UCSD-AML1 (cell line): ENCODE measurements at regions not wholly inside any gene's neighbourhood (a gene's known extent, or its start where the extent isn't known, plus 50 kb on each side); places are given as distances from the start of the nearest gene placed in this dataset.
"Not testable (repeated sequence)": the region's sequence is repeated elsewhere in the genome, so short reads cannot be mapped to it uniquely, and the experiment has no call there.

ENCODE experiments used
- DNase-seq: peaks from one replicate; lab custom pipeline; 2025; ENCODE audit not compliant: unreplicated experiment; lab: John Stamatoyannopoulos, UW

DNA sequence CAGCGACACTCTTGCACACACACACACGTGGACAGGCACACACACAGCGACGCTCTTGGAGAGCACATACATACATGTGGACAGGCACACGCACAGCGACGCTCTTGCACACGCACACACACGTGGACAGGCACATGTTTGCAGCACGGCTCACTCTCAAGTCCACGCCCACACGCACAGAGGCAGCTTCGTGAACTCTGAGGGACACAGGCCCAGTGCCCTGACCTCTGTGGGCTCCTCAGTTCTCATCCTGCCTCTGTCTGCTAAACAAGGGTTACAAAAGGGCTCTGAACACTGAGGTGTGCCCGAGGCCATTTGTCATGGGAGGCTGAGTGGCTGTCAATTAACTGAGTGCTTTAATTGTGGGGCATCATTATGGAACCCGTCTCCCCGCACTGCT is 558.8 kb upstream of the ADAMTS16 start:
- no peak for DNase-seq

- no peak for DNase-seq
These were observed 555.1 kb upstream of the ADAMTS16 start for GRCh38 chr5:4584982-4585381.

- no peak for DNase-seq
These were observed 526.7 kb upstream of the ADAMTS16 start for GRCh38 chr5:4613440-4613839.

DNA sequence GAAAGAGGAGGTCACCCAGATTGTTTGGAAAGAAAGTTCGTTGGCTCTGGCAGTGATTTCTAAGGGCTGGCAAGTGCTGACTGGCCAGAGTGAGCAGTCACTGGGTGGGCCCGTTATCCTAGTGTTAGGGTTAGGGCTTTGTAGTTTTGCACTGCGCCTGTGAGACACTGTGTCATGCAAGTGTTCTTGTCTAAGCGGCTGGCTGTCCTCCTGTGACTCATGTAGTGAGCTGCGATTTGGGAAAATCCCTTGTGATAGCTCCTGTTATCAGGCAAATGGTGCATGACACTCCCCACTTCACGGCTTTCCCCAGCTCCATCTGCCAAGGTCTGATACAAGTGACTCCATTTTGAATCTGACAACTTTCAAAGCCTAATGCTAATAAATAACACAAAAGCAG is 526.0 kb upstream of the ADAMTS16 start:
- DNase-seq, result no peak

GRCh38 chr5:4615369-4615768 is 524.8 kb upstream of the ADAMTS16 start:
- not testable (repeated sequence) for DNase-seq

GRCh38 chr5:4625206-4625896 is 514.8 kb upstream of the ADAMTS16 start:
- DNase-seq, result no peak

DNA sequence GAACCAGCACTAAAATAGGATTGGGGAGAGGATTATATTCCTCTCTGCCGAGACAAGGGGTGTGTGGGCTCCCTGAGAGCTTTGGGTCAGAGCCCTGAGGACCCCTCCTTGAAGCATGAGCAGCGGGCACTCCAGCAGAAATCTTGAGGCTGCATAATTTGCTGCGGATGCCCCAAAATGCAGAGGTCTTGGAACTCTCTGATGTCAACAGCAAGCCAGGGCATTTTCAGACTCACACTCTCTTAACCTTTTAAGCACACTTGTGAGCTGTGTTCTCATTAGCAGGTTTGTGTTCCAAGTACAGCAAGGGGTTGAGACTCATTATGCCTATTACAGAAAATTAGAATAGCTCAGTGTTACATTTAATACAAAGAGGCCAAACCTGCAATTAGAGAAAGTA is 513.0 kb upstream of the ADAMTS16 start:
- DNase-seq, result no peak

DNA sequence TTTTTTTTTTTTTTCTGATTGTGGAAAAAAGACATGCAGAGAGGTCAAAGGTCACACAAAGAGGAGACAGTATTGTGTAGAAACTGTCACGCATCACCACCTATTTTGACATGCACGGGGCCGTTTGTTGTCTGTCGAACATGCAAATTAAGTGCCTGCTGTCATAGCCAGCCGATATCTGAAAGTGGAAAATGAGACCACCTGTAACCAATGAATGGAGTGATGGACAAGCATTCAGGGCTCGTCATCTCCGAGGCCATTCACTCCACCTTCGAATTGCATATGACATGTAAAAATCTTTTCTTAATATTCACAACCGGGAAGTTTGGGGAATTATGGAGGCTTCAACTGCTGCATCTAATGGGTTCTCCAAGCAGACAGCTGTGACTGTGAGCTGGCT is 512.2 kb upstream of the ADAMTS16 start:
- DNase-seq, result no peak

DNA sequence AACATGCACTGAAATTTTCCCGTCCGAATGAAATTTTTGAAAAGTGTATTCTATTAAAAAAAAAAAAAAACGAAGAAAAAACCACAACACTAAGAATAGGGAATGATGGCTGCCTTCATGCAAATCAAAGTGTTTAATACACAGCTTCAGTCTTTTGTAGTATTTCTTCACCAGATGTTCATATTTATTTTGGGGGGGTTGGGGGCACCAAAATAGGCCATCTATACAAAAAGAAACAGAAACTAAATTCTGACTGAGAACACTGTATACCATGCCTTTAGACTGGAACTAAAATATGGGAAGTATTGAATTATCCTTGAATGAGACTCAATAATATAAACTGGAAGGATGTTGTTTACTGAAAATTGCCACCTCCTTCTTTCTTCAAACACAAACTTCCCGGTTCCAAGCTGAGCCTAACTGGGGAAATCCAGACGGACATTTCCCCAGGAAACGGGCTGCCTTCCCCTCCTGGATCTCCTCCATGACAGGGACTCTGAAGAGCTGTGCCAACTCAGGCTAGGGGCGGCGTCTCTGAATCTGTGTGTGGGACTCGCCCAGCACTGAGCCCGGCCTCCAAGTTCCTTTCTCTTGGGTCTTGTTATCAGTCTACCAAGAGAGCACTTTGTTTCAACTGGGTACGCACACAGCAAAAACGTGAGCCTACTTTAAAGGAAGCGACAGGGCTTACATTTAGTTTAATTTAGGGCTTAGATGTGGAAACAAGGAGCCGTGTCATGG is 511.3 kb upstream of the ADAMTS16 start:
- no peak for DNase-seq

- no peak for DNase-seq
These were observed 510.1 kb upstream of the ADAMTS16 start for GRCh38 chr5:4630031-4630430.

DNA sequence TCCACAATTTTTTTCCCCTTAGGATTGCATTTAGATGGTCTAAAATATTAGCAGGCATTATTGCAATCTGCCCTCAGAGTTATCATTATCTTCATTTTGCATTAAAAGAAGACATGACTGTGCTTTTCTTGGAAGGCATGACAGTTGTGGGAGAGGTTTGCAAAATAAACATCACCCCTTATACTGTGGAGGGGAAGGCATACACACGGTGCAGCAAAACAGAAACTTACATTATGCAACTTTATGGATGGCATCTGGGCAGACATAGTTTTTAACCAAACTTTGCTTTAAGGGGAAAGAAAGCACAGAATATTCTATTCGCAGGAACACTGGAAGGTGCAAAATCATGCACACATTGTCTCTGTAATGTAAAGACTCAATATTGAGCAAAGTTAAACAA is 505.8 kb upstream of the ADAMTS16 start:
- DNase-seq, result no peak

DNA sequence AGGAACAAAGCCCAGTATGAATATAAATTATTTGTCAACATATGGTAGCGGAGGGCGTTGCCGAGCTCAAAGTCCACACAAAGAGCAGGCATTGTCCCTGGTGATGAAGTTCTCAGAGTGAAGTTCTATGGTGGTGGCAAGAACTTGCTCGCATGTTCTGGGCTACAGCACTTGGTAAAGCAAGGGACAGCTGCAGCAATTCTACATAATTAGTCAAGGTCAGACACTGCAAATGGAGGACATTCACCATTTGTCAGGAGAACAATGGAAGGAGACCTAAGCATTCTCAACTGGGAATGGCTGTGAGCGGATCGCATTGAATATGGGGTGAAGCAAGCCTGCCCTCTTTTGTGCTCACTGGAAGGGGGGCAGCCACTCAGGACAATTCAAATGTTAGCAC is 503.8 kb upstream of the ADAMTS16 start:
- no peak for DNase-seq

DNA sequence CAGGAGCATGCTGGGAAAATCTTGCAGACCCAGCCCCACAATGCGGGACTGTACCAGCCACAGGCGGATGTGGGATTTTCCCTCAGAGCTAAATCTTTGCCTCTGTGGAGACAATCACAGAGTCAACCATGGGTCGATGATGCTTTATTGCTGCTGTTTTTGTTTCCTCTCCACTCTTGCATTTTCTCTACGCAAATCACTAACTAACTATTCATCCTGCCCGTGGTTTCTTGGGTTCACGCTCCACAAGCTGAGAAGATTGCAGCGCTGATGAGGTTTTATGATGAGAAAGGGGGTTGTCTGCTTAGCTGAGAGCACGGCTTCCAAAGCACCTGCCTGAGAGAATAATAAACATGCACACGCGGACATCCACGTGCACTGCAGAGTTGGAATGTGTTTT is 500.2 kb upstream of the ADAMTS16 start:
- DNase-seq, result no peak

DNA sequence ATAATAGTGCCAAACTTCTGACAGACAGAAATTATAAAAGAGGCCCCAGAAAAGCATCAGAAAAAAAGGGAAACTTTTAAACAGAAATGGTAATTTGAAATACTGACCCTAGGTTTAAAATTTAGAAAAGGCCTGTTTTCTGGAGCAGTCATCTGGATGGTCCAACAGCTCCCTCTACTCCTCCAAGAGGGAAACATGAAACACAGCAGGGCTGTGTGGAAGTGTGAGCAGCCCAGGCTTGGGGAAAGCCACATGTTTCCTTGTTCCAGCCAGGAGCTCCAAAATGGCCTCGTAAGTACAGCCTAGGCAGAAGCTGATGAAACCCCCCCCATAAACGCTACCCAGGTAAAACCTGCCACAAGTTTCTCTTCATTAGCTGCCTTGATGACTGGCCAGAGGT is 499.3 kb upstream of the ADAMTS16 start:
- no peak for DNase-seq

GRCh38 chr5:4642525-4642924 is 497.6 kb upstream of the ADAMTS16 start:
- DNase-seq, result no peak

- DNase-seq, result no peak
These were observed 496.9 kb upstream of the ADAMTS16 start for GRCh38 chr5:4643190-4643589.

DNA sequence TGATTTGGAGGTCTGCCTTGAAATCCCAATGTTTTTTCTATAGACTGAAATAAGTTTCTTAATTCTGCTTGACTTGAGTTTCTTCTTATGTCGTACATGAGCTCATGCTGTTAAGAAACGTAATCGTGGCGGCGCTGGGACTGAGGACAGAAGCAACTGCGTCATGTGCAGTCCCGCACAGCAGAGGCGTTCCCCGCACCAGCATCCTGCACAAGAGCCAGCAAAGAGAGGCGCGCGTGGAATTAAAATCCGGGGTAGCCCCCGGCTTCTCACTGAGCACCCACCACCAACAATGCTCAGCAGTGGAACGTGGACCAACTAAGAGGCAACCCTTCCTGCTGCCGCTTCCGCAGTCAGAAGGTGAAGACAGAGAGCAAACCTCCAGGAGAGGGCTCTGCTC is 496.2 kb upstream of the ADAMTS16 start:
- no peak for DNase-seq

GRCh38 chr5:4646715-4647375 is 493.3 kb upstream of the ADAMTS16 start:
- no peak for DNase-seq

GRCh38 chr5:4647955-4648354 is 492.2 kb upstream of the ADAMTS16 start:
- no peak for DNase-seq

DNA sequence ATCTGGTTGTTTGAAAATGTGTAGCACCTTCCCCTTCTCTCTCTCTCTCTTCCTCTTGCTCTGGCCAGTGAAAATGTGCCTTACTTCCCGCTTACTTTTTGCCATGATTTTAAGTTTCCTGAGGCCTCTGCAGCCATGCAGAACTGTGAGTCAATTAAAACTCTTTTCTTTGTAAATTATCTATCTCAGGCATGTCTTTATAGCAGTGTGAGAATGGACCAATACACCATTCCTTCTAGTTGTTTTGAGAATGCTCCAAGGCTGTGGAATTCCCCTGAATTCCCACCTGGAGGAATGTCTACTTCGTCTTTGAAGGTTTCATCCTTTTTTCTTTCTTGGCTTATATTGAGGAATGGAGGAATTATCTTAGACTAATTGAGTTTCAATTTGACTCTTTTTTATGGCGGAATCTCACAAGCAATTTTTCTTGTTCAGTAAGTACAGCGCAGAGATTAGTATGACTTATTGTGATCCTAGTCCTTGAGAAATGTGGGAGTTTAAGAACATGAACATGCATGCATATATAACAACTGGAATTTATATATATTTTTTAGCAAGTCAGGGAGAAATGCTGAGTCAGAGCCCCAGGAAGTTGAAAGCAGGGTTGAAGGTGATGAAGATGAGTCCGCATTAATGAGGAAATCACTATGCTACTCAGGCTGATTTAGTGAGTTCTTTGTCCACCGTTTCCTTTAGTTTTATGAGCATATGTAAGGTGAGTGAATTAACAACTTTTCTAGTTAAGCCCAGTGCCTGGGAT is 488.1 kb upstream of the ADAMTS16 start:
- no peak for DNase-seq

- DNase-seq, result no peak
These were observed 486.7 kb upstream of the ADAMTS16 start for GRCh38 chr5:4653475-4653874.

GRCh38 chr5:4659851-4660250 is 480.3 kb upstream of the ADAMTS16 start:
- DNase-seq, result no peak
